Peyer's patch (tissue), 4 donors: ENCODE measurements at regions not wholly inside any gene's neighbourhood (a gene's known extent, or its start where the extent isn't known, plus 50 kb on each side); places are given as distances from the start of the nearest gene placed in this dataset.

ENCODE experiments used
- CTCF ChIP-seq, 6 experiments: fragments of 450-650 bp in 4 of 6; fragments of 200-600 bp in 2 of 6; sonication (generic) in 1 of 6; IDR thresholded peaks; one replicate each; pipeline ENCODE4 v1.5.1; 2017 to 2019; ENCODE audit warnings: antibody characterized with exemption in 6 of 6, mild to moderate bottlenecking in 3 of 6, moderate library complexity in 1 of 6
- POLR2A ChIP-seq, 2 donors: fragments of 450-650 bp; IDR thresholded peaks; one replicate each; pipeline ENCODE4 v1.5.1; 2017; ENCODE audit warnings: antibody characterized with exemption in 2 of 2, mild to moderate bottlenecking in 2 of 2, moderate library complexity in 2 of 2

- TF ChIP-seq POLR2A (IDR thresholded peaks at IDR 0.05) (no peak), CTCF (IDR thresholded peaks at IDR 0.05) (no peak)
These were observed 98.1 kb upstream of the EGFL6 start for GRCh38 chrX:13471269-13471668.
